ENCODE measurements at regions not wholly inside any gene's neighbourhood (a gene's known extent, or its start where the extent isn't known, plus 50 kb on each side); places are given as distances from the start of the nearest gene placed in this dataset.

DNA sequence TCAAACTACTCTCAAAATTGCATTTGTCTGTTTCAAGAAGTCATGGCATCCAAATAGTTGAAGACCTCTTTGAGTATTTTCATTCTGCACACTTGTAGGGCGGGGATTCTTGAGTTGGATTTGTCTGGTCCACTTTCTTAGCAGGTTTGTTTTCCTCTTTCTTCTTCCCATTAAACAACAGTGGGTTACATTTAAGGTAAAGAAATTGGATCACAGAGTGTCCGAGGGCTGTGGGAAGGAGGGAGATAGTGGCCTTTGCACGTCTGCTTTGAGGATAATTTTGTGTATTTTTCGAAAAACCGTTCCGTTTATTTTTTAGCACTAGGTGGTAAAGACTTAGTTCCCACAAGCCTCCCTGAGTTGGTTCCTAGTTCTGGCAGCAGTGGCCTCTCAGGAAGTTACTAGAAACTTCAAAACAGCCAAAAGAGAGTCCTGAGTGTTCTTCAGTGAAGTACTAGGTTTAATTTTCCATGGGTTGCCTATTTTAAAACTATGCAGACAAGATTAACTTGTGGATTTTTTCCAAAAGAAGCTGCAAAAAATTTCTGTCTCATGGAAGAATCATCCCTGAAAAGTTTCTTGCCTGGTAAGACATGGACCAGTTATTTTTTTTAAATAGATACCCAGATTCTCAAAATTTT lies 107.9 kb downstream of the CDC42EP3 start:
- no peak for TF ChIP-seq POLR2A (IDR thresholded peaks at IDR 0.05; ENCODE audit: low read depth)
- TF ChIP-seq EP300 (IDR thresholded peaks at IDR 0.05) = no peak
- TF ChIP-seq, protein P1, sequence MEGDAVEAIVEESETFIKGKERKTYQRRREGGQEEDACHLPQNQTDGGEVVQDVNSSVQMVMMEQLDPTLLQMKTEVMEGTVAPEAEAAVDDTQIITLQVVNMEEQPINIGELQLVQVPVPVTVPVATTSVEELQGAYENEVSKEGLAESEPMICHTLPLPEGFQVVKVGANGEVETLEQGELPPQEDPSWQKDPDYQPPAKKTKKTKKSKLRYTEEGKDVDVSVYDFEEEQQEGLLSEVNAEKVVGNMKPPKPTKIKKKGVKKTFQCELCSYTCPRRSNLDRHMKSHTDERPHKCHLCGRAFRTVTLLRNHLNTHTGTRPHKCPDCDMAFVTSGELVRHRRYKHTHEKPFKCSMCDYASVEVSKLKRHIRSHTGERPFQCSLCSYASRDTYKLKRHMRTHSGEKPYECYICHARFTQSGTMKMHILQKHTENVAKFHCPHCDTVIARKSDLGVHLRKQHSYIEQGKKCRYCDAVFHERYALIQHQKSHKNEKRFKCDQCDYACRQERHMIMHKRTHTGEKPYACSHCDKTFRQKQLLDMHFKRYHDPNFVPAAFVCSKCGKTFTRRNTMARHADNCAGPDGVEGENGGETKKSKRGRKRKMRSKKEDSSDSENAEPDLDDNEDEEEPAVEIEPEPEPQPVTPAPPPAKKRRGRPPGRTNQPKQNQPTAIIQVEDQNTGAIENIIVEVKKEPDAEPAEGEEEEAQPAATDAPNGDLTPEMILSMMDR (IDR thresholded peaks at IDR 0.05) = no peak
- TF ChIP-seq POLR2AphosphoS5 (IDR thresholded peaks at IDR 0.05) = no peak

Measured in esophagus muscularis mucosa (tissue), 4 donors.